GM12891 (cell line): ENCODE measurements at regions not wholly inside any gene's neighbourhood (a gene's known extent, or its start where the extent isn't known, plus 50 kb on each side); places are given as distances from the start of the nearest gene placed in this dataset.

Source experiments
- DNase-seq: peaks from one replicate; pipeline ENCODE4 v3.0.0; 2011; ENCODE audit warnings: low spot score; ENCODE audit not compliant: insufficient read length
- FAIRE-seq: peaks from 2 replicates; lab custom pipeline; 2011; peaks lifted over from hg19 to GRCh38; lab: Jason Lieb, UNC
- PAX5 ChIP-seq: IDR thresholded peaks from 2 replicates; pipeline ENCODE4 v1.6.1; 2011; ENCODE audit warnings: low read length, moderate library complexity, mild to moderate bottlenecking; ENCODE audit not compliant: insufficient read depth, severe bottlenecking
- POLR2A ChIP-seq: IDR thresholded peaks from 2 replicates; pipeline ENCODE4 v1.6.1; 2011; ENCODE audit warnings: low read depth, low read length, control low read depth
- POLR2AphosphoS5 ChIP-seq: IDR thresholded peaks from 2 replicates; pipeline ENCODE4 v1.6.1; 2011; ENCODE audit warnings: low read depth, low read length, control low read depth
- POU2F2 ChIP-seq: IDR thresholded peaks from 2 replicates; pipeline ENCODE4 v1.6.1; 2011; ENCODE audit warnings: low read depth, mild to moderate bottlenecking, control low read depth, low read length, moderate library complexity
- SPI1 ChIP-seq: IDR thresholded peaks from 2 replicates; pipeline ENCODE4 v1.6.1; 2011; ENCODE audit warnings: low read depth, low read length, control low read depth
- TAF1 ChIP-seq: IDR thresholded peaks from 2 replicates; pipeline ENCODE4 v1.6.1; 2011; ENCODE audit warnings: low read depth, low read length, control low read depth

- FAIRE-seq (no peak), DNase-seq (no peak)
- TF ChIP-seq PAX5 (no peak), SPI1 (no peak), POLR2A (no peak), POU2F2 (no peak), POLR2AphosphoS5 (no peak), TAF1 (no peak)
Measured at GRCh38 chr6:82088978-82089771, 158.4 kb downstream of the IBTK start.

- DNase-seq (no peak), FAIRE-seq (no peak)
- TF ChIP-seq SPI1, result no peak
- TF ChIP-seq POLR2AphosphoS5, result no peak
- no peak for TF ChIP-seq TAF1
- no peak for TF ChIP-seq PAX5
- TF ChIP-seq POLR2A, result no peak
- no peak for TF ChIP-seq POU2F2
Measured at GRCh38 chr6:82086944-82087343, 160.6 kb downstream of the IBTK start.

DNA sequence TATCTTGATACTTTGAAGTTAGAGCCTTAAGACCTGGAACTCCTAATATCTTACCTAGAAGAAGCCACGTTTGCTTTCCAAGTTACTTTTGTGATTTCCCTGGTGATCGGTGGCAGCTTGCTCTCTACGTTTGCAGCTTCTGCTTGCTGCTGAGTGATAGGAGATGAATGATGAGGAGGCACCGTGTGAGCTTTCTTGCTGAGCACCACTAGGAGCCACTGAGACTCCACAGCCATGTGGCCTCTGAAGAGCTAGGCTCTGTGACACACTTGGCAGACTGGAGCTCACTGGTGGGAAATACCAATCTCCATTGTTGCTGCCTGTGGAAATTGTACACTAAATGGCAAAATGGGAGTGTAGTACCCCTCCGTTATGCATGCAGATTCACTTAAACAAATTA is 161.8 kb downstream of the IBTK start:
- FAIRE-seq, result no peak
- TF ChIP-seq TAF1 (no peak), POLR2AphosphoS5 (no peak), PAX5 (no peak), SPI1 (no peak), POU2F2 (no peak), POLR2A (no peak)
- no peak for DNase-seq

- FAIRE-seq (no peak), DNase-seq (no peak)
- no peak for TF ChIP-seq SPI1
Measured at GRCh38 chr6:82084324-82084920, 163.1 kb downstream of the IBTK start.

DNA sequence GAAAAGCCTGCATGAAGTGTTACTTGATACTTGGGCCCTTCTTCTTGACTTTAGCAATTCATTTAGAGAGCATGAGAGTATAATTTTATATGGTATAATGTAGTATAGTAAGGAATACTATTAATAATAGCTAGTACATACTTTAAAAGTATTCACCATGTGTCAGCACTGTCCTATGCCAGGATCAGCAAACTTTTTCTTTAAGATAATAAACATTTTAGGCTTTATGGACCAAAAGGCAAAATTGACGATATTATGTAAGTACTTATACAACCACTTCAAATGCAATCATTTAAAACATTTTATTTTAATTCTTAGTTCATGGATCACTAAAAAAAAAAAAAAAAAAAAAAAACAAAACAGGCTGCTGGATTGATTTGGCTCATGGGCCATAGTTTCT is 163.9 kb downstream of the IBTK start:
- FAIRE-seq, result no peak
- no peak for DNase-seq
- TF ChIP-seq TAF1 (no peak), POU2F2 (no peak), POLR2AphosphoS5 (no peak), POLR2A (no peak), SPI1 (no peak), PAX5 (no peak)

GRCh38 chr6:82080767-82081166 is 166.8 kb downstream of the IBTK start:
- no peak for DNase-seq
- no peak for FAIRE-seq
- TF ChIP-seq POLR2AphosphoS5 (no peak), POU2F2 (no peak), POLR2A (no peak), TAF1 (no peak), PAX5 (no peak), SPI1 (no peak)

GRCh38 chr6:82078286-82078908 is 169.1 kb downstream of the IBTK start:
- FAIRE-seq, result no peak
- TF ChIP-seq POU2F2, result no peak
- no peak for TF ChIP-seq POLR2AphosphoS5

DNA sequence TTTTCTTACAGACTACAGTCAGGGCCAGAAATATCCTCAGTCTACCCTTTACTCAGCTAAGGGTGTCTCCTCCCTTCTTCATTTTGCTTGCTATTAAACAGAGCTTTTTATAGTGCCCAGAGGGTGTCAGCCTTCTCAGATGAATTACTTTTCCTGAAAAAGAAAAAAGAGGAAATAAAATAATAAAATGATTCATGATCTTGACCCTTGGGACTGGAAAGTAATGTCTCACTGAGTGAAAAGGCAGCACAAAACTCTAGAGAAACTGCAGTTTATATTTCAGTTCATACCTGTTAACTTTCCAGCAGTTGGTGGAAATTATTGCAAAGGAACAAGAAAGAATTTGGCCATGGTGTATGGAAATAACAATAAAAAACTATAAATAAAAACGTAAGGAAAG is 170.6 kb downstream of the IBTK start:
- no peak for DNase-seq
- TF ChIP-seq POLR2AphosphoS5, result no peak
- TF ChIP-seq SPI1, result no peak
- TF ChIP-seq POU2F2, result no peak
- no peak for TF ChIP-seq TAF1
- FAIRE-seq, result no peak

More at GRCh38 chr6:82078286-82078908, 169.1 kb downstream of the IBTK start:
- DNase-seq, result no peak

- TF ChIP-seq POLR2AphosphoS5 (no peak), TAF1 (no peak), POU2F2 (no peak), SPI1 (no peak), PAX5 (no peak), POLR2A (no peak)
- DNase-seq (no peak), FAIRE-seq (no peak)
Measured at GRCh38 chr6:82074556-82074955, 173.0 kb downstream of the IBTK start.

- DNase-seq (no peak), FAIRE-seq (no peak)
- no peak for TF ChIP-seq SPI1
- TF ChIP-seq PAX5, result no peak
- no peak for TF ChIP-seq POLR2AphosphoS5
Measured at GRCh38 chr6:82073484-82073883, 174.1 kb downstream of the IBTK start.
